ENCODE measurements at regions not wholly inside any gene's neighbourhood (a gene's known extent, or its start where the extent isn't known, plus 50 kb on each side); places are given as distances from the start of the nearest gene placed in this dataset.

GRCh38 chr4:79057772-79058171 is 118.5 kb upstream of the PAQR3 start:
- ChIA-PET CTCF (no interaction called here), POLR2A (ENCODE audit: unreplicated experiment) (no interaction called here)
- Histone ChIP-seq H3K79me2 (ENCODE audit: low read length) (no peaks in the 10 kb centered on the region), H3K27ac (ENCODE audit: low read length) (no peak overlapping the region), H3K9me2 (replicated peaks; ENCODE audit: low read length) (no peaks in the 10 kb centered on the region), H3K4me1 (ENCODE audit: insufficient read depth, low read length) (no peaks in the 10 kb centered on the region), H3K36me3 (ENCODE audit: low read depth, low read length) (no peaks in the 10 kb centered on the region), H3F3A (ENCODE audit: low read length, unreplicated experiment) (no peaks in the 10 kb centered on the region), H4K20me1 (ENCODE audit: low read length) (no peaks in the 10 kb centered on the region), H2AFZ (ENCODE audit: low read length) (no peak overlapping the region), H3K4me2 (ENCODE audit: low read length) (no peak overlapping the region), H3K9ac (ENCODE audit: low read length) (no peak overlapping the region), H3K27me3 (ENCODE audit: low read length) (peaks cover 1% of the 10 kb centered on the region; the same call in 1 of the 2 replicates), H3K9me3 (ENCODE audit: low read length) (no peaks in the 10 kb centered on the region), H3K4me3 (ENCODE audit: low read length) (no peak overlapping the region)
- no peak for TF ChIP-seq EZH2phosphoT487 (IDR thresholded peaks at IDR 0.05; ENCODE audit: borderline replicate concordance, low read length)
- TF ChIP-seq EZH2 (IDR thresholded peaks at IDR 0.05; ENCODE audit: low read length, unreplicated experiment), result no peak
- TF ChIP-seq, protein P1, sequence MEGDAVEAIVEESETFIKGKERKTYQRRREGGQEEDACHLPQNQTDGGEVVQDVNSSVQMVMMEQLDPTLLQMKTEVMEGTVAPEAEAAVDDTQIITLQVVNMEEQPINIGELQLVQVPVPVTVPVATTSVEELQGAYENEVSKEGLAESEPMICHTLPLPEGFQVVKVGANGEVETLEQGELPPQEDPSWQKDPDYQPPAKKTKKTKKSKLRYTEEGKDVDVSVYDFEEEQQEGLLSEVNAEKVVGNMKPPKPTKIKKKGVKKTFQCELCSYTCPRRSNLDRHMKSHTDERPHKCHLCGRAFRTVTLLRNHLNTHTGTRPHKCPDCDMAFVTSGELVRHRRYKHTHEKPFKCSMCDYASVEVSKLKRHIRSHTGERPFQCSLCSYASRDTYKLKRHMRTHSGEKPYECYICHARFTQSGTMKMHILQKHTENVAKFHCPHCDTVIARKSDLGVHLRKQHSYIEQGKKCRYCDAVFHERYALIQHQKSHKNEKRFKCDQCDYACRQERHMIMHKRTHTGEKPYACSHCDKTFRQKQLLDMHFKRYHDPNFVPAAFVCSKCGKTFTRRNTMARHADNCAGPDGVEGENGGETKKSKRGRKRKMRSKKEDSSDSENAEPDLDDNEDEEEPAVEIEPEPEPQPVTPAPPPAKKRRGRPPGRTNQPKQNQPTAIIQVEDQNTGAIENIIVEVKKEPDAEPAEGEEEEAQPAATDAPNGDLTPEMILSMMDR (conservative IDR thresholded peaks at IDR 0.05; ENCODE audit: low read depth, low read length), result no peak
- DNase-seq, result no peak
- intact Hi-C loops (cut with micrococcal nuclease), result no loop called here
- no TSS peak for BruUV-seq (replicated peaks)
- ATAC-seq, result no peak

DNA sequence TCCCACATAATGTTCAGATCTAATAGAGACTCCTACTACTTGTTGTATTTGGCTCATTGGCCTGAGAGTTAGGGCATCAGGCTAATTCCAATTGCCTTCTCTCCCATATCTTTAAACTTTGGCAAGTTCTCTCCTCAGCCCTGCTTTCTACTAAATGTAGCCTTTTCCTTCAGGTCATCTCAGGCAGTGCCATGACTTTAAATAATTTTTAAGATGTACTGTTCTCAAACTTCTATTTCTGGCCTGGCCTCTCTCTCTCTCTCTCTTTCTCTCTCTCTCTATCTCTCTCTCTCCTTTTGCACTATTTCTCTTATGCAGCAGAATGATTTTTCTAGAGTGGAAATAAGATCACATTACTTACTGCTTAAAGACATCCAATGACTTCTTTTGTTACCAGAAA is 114.5 kb upstream of the PAQR3 start:
- H2AFZ ChIP-seq (ENCODE audit: low read length), result no peak overlapping the region
- no TSS peak for BruUV-seq (replicated peaks)
- DNase-seq (no peak), ATAC-seq (no peak)
- H3K9me3 ChIP-seq (ENCODE audit: low read length), result no peaks in the 10 kb centered on the region
- H3K9me2 ChIP-seq (replicated peaks; ENCODE audit: low read length), result no peaks in the 10 kb centered on the region
- H3K36me3 ChIP-seq (ENCODE audit: low read depth, low read length), result no peaks in the 10 kb centered on the region
- no peak overlapping the region for H3K4me3 ChIP-seq (ENCODE audit: low read length)
- 0 out of 2 replicates have a peak, but pooled peaks cover 14% of the 10 kb centered on the region for H3K27me3 ChIP-seq (ENCODE audit: low read length)
- no peaks in the 10 kb centered on the region for H3F3A ChIP-seq (ENCODE audit: low read length, unreplicated experiment)
- H4K20me1 ChIP-seq (ENCODE audit: low read length), result no peaks in the 10 kb centered on the region
- no peak overlapping the region for H3K9ac ChIP-seq (ENCODE audit: low read length)
- H3K27ac ChIP-seq (ENCODE audit: low read length), result no peak overlapping the region
- ChIA-PET POLR2A (ENCODE audit: unreplicated experiment) (no interaction called here), CTCF (no interaction called here)
- intact Hi-C loops (cut with micrococcal nuclease), result no loop called here
- H3K79me2 ChIP-seq (ENCODE audit: low read length), result no peaks in the 10 kb centered on the region
- TF ChIP-seq EZH2phosphoT487 (IDR thresholded peaks at IDR 0.05; ENCODE audit: borderline replicate concordance, low read length), result no peak
- TF ChIP-seq, protein P1 (conservative IDR thresholded peaks at IDR 0.05; ENCODE audit: low read depth, low read length), result no peak
- no peak for TF ChIP-seq EZH2 (IDR thresholded peaks at IDR 0.05; ENCODE audit: low read length, unreplicated experiment)
- no peak overlapping the region for H3K4me2 ChIP-seq (ENCODE audit: low read length)
- peaks cover 7% of the 10 kb centered on the region; the same call in 1 of the 2 replicates for H3K4me1 ChIP-seq (ENCODE audit: insufficient read depth, low read length)

DNA sequence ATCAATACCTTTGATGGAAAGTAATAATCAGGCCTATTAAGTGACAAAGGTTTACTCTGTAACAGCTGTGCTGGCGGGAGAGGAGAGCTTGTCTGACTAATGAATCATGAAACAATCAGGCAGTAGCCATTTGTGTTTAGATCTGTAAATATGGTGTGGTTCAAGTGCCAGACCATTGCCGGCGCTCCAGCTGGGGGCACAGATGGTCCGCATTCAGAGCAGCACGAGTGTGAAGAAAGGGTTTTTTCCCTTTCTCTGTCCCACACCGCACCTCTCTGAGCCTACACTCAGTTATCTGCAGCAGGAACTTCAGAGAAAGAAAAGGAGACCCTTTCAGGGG is 111.3 kb upstream of the PAQR3 start:
- Histone ChIP-seq H3K9me3 (ENCODE audit: low read length) (no peaks in the 10 kb centered on the region), H3K27ac (ENCODE audit: low read length) (no peak overlapping the region), H3K4me1 (ENCODE audit: insufficient read depth, low read length) (peaks cover 7% of the 10 kb centered on the region; the same call in 1 of the 2 replicates), H3K4me3 (ENCODE audit: low read length) (peak overlapping the region; percentile 62), H4K20me1 (ENCODE audit: low read length) (no peaks in the 10 kb centered on the region), H3K4me2 (ENCODE audit: low read length) (peak overlapping the region; percentile 81), H3K36me3 (ENCODE audit: low read depth, low read length) (no peaks in the 10 kb centered on the region), H3K9me2 (replicated peaks; ENCODE audit: low read length) (no peaks in the 10 kb centered on the region), H2AFZ (ENCODE audit: low read length) (peak overlapping the region; percentile 85), H3K27me3 (ENCODE audit: low read length) (0 out of 2 replicates have a peak, but pooled peaks cover 14% of the 10 kb centered on the region), H3K9ac (ENCODE audit: low read length) (no peak overlapping the region), H3K79me2 (ENCODE audit: low read length) (no peaks in the 10 kb centered on the region), H3F3A (ENCODE audit: low read length, unreplicated experiment) (no peaks in the 10 kb centered on the region)
- intact Hi-C loops (cut with micrococcal nuclease), result no loop called here
- POLR2A ChIA-PET (ENCODE audit: unreplicated experiment), result interaction anchor here (0.7 kb wide), 1 partner anchor 27 kb away, joined by 14 read pairs; no protein-coding TSS in a partner anchor
- no TSS peak for BruUV-seq (replicated peaks)
- peak; percentile 15; the same call in 1 of the 2 replicates for ATAC-seq
- TF ChIP-seq EZH2 (IDR thresholded peaks at IDR 0.05; ENCODE audit: low read length, unreplicated experiment) (no peak), EZH2phosphoT487 (IDR thresholded peaks at IDR 0.05; ENCODE audit: borderline replicate concordance, low read length) (no peak)
- TF ChIP-seq, protein P1 (conservative IDR thresholded peaks at IDR 0.05; ENCODE audit: low read depth, low read length), result no peak
- DNase-seq, result no peak
- CTCF ChIA-PET, result interaction anchor here (1.9 kb wide), 1 partner anchor 9 kb away, joined by 7 read pairs; no protein-coding TSS in a partner anchor

Measured in PC-3 (cell line).